ENCODE measurements at regions not wholly inside any gene's neighbourhood (a gene's known extent, or its start where the extent isn't known, plus 50 kb on each side); places are given as distances from the start of the nearest gene placed in this dataset.

DNA sequence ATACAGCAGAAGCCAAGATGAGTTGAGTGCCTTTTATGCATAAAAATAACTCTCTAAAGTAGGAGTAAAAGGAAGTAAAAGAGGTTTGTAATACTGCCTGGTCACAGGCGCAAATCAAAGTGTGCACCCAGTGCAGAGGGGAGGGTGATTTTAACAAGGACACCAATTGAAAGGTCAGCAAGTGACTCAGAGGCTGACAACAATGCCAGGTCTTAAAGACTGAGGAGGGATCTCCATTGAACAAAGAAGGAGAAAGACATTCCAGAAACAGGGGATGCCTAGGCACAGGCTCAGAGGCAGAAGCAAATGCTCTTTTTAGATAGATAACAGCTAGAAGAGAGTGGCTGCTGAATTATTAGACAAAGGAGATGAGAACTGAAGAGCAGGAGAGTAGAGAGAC is 297.4 kb upstream of the VCX start:
- Histone ChIP-seq H3K36me3 (ENCODE audit: control insufficient read depth in 1 of 2, insufficient read depth in 2 of 2, low read length in 2 of 2) (no peaks in the 10 kb centered on the region), H3K4me1 (ENCODE audit: control insufficient read depth in 1 of 2, insufficient read depth in 2 of 2, low read length in 2 of 2) (no peaks in the 10 kb centered on the region), H3K9ac (ENCODE audit: low read depth in 1 of 2, low read length in 2 of 2) (no peak overlapping the region), H3K9me3 (ENCODE audit: control insufficient read depth in 1 of 2, low read length in 2 of 2) (no peaks in the 10 kb centered on the region), H3K27ac (ENCODE audit: low read depth, low read length) (no peak overlapping the region), H3K27me3 (ENCODE audit: control insufficient read depth in 1 of 2, insufficient read depth in 2 of 2, low read length in 2 of 2) (no peaks in the 10 kb centered on the region), H3K4me3 (ENCODE audit: low read depth in 1 of 2, low read length in 2 of 2) (no peak overlapping the region)

DNA sequence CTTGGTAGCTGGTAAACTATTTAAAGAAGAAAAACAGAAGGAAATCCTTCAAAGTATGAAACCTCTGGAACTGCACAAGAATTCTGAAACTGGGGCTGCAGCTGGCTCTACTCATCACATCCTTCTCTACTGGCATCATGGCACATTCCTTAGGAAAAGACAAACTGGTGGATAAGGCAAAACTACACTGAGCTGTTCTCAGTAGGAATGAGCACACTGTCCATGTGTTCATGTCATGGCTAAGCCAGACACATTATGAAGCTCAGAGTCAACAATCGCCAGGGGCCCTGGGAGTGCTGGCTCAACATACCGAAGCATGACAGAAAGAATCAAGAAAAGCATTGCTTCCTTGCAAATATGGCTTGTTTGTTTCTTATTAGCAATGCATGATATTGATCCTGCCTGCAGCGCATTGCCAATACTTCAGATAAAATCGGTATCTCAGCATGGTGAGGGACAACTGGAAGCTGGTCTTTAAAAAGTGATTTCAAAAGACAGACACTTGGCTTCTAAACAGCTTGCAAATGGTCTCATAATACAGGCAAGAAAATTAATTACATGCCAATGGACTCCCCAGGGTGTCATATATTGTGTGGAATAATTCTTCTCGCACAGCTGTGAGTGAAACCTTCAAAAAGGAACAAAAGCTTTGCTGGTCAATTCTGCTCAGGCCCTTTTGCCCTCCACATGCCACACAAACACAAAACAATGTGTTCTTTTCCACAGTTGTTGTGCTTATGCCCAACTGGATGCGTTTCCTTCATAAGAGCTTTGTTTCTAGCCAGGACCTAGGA is 300.2 kb upstream of the VCX start:
- no peak overlapping the region for H3K27ac ChIP-seq (ENCODE audit: low read depth, low read length)
- H3K9me3 ChIP-seq (ENCODE audit: control insufficient read depth in 1 of 2, low read length in 2 of 2): no peaks in the 10 kb centered on the region
- H3K9ac ChIP-seq (ENCODE audit: low read depth in 1 of 2, low read length in 2 of 2): no peak overlapping the region
- H3K36me3 ChIP-seq (ENCODE audit: control insufficient read depth in 1 of 2, insufficient read depth in 2 of 2, low read length in 2 of 2): no peaks in the 10 kb centered on the region
- no peaks in the 10 kb centered on the region for H3K4me1 ChIP-seq (ENCODE audit: control insufficient read depth in 1 of 2, insufficient read depth in 2 of 2, low read length in 2 of 2)
- H3K4me3 ChIP-seq (ENCODE audit: low read depth in 1 of 2, low read length in 2 of 2): no peak overlapping the region
- no peaks in the 10 kb centered on the region for H3K27me3 ChIP-seq (ENCODE audit: control insufficient read depth in 1 of 2, insufficient read depth in 2 of 2, low read length in 2 of 2)

DNA sequence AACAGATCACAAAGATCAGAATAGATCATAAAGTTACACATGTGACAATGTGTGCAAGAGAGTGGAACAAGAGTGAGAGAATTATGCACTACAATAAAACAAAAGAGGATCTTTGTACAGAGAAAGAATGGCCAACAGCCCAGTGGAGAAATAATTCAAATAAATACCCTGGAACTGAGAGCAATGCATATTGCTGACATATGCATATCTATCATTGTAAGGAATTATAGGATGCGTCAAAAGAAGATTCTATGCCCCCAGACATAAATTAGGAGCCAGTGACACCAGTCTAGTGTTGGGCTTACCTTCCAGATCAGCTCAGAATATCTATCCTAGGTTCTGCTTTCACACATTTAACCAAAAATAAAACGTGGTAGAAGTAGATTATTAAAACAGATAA is 320.1 kb upstream of the VCX start:
- Histone ChIP-seq H3K27me3 (ENCODE audit: control insufficient read depth in 1 of 2, insufficient read depth in 2 of 2, low read length in 2 of 2) (no peaks in the 10 kb centered on the region), H3K9me3 (ENCODE audit: control insufficient read depth in 1 of 2, low read length in 2 of 2) (no peaks in the 10 kb centered on the region), H3K36me3 (ENCODE audit: control insufficient read depth in 1 of 2, insufficient read depth in 2 of 2, low read length in 2 of 2) (no peaks in the 10 kb centered on the region), H3K9ac (ENCODE audit: low read depth in 1 of 2, low read length in 2 of 2) (no peak overlapping the region), H3K27ac (ENCODE audit: low read depth, low read length) (no peak overlapping the region), H3K4me3 (ENCODE audit: low read depth in 1 of 2, low read length in 2 of 2) (no peak overlapping the region), H3K4me1 (ENCODE audit: control insufficient read depth in 1 of 2, insufficient read depth in 2 of 2, low read length in 2 of 2) (no peaks in the 10 kb centered on the region)

DNA sequence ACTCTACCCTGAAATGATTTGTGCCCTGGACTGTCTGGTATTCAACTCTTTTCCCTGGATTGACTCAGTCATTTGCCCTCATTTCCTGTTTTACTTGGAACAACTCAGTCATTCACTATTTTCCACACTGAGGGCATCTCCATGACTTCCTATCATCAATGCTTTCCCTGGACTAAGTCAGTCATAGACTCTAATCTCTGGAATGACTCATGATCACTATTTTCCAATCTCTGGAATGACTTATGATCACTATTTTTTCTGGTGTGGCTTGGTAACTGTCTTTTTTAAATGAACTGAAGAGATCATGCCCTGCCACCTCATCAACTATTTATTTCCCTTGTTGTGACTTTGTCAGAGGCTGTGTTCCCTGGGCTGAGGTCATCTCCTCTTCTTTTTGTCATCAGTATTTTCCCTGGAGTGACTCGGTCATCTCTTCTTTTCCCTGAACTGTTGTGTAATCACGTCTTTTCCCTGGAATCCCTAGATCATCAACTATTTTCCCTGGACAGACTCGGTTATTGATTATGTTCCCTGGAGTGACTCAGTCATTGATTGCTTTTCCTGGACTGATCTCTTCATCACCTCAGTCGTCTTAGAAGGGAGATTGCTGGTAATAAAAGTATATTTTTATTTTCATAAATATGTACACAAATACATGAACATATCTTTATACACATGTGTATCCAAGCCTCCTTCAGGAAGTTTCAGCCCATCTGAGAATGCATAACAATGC is 327.1 kb upstream of the VCX start:
- no peak overlapping the region for H3K27ac ChIP-seq (ENCODE audit: low read depth, low read length)
- no peaks in the 10 kb centered on the region for H3K9me3 ChIP-seq (ENCODE audit: control insufficient read depth in 1 of 2, low read length in 2 of 2)
- H3K4me3 ChIP-seq (ENCODE audit: low read depth in 1 of 2, low read length in 2 of 2): no peak overlapping the region
- H3K9ac ChIP-seq (ENCODE audit: low read depth in 1 of 2, low read length in 2 of 2): no peak overlapping the region
- H3K27me3 ChIP-seq (ENCODE audit: control insufficient read depth in 1 of 2, insufficient read depth in 2 of 2, low read length in 2 of 2): no peaks in the 10 kb centered on the region
- no peaks in the 10 kb centered on the region for H3K36me3 ChIP-seq (ENCODE audit: control insufficient read depth in 1 of 2, insufficient read depth in 2 of 2, low read length in 2 of 2)
- H3K4me1 ChIP-seq (ENCODE audit: control insufficient read depth in 1 of 2, insufficient read depth in 2 of 2, low read length in 2 of 2): no peaks in the 10 kb centered on the region

DNA sequence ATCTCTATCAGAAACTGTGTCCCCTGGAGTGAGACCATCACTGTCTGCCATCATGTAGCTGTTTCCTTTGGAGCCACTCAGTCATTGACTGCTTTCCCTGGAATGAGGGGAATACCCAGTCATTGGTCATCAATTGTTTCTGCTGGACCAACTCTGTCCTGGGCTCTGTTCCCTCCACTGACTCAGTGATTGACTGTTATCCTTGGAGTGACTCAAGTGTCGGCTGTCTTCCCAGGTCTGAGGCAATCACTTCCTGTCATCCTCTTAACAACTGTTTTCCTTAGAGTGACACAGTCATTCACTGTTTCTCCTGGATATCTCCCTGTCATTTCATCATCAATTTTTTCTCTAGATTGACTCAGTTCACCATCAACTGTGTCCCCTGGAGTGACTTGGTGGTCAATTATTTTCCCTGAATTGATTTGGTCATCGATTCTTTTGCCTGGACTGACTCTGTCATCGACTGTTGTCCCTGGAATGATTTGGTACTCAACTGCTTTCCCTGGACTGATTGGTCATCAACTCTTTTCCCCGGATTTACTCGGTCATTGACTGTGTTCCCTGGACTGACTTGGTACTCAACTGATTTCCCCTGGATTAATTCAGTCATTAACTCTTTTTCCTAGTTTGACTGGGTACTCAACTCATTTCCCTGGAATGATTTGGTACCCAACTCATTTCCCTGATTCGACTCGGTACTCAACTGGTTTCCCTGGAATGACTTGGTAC is 327.9 kb upstream of the VCX start:
- no peak overlapping the region for H3K9ac ChIP-seq (ENCODE audit: low read depth in 1 of 2, low read length in 2 of 2)
- no peaks in the 10 kb centered on the region for H3K4me1 ChIP-seq (ENCODE audit: control insufficient read depth in 1 of 2, insufficient read depth in 2 of 2, low read length in 2 of 2)
- H3K27ac ChIP-seq (ENCODE audit: low read depth, low read length): no peak overlapping the region
- no peaks in the 10 kb centered on the region for H3K27me3 ChIP-seq (ENCODE audit: control insufficient read depth in 1 of 2, insufficient read depth in 2 of 2, low read length in 2 of 2)
- H3K36me3 ChIP-seq (ENCODE audit: control insufficient read depth in 1 of 2, insufficient read depth in 2 of 2, low read length in 2 of 2): no peaks in the 10 kb centered on the region
- H3K4me3 ChIP-seq (ENCODE audit: low read depth in 1 of 2, low read length in 2 of 2): no peak overlapping the region
- no peaks in the 10 kb centered on the region for H3K9me3 ChIP-seq (ENCODE audit: control insufficient read depth in 1 of 2, low read length in 2 of 2)

DNA sequence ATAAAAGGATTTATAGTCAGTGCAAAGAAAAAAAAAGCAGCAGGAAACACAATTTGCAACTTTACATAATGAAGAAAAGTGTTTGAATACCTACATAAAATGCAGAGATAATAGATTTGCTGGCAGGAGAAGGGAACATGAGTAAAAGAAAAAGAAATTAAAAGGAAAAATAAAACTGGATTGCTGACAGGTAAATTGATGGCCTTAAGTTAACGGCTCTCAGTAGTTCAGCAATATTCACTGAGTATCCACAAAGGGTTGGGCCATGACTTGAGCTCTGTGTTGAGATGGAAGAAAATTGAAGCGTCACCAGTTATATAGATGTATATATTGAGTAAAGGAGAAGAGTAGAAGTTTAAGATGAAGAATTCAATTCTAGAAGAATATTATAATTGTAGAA is 330.1 kb upstream of the VCX start:
- Histone ChIP-seq H3K4me3 (ENCODE audit: low read depth in 1 of 2, low read length in 2 of 2) (no peak overlapping the region), H3K27me3 (ENCODE audit: control insufficient read depth in 1 of 2, insufficient read depth in 2 of 2, low read length in 2 of 2) (no peaks in the 10 kb centered on the region), H3K9me3 (ENCODE audit: control insufficient read depth in 1 of 2, low read length in 2 of 2) (no peaks in the 10 kb centered on the region), H3K36me3 (ENCODE audit: control insufficient read depth in 1 of 2, insufficient read depth in 2 of 2, low read length in 2 of 2) (no peaks in the 10 kb centered on the region), H3K4me1 (ENCODE audit: control insufficient read depth in 1 of 2, insufficient read depth in 2 of 2, low read length in 2 of 2) (no peaks in the 10 kb centered on the region), H3K9ac (ENCODE audit: low read depth in 1 of 2, low read length in 2 of 2) (no peak overlapping the region), H3K27ac (ENCODE audit: low read depth, low read length) (no peak overlapping the region)

DNA sequence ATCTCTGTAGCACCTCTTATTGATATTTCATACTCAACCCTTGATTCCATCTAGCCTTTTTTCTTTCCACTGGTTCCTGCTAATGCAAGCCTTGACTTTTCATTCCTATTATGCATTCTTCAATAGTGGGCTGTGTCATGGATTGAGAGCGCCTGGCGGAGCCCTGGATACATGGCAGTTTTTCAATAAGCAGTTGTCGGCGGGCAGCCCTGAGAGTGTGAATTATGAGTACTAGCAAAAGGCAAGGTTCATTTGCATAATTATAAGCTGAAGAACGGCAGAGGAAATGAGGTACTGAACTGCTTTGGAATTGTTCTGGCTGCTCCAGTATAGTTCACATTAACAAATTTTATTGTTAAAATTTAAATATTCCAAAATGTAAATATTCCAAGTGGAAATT is 339.7 kb upstream of the VCX start:
- H3K4me1 ChIP-seq (ENCODE audit: control insufficient read depth in 1 of 2, insufficient read depth in 2 of 2, low read length in 2 of 2): no peaks in the 10 kb centered on the region
- H3K4me3 ChIP-seq (ENCODE audit: low read depth in 1 of 2, low read length in 2 of 2): no peak overlapping the region
- H3K27ac ChIP-seq (ENCODE audit: low read depth, low read length): no peak overlapping the region
- H3K36me3 ChIP-seq (ENCODE audit: control insufficient read depth in 1 of 2, insufficient read depth in 2 of 2, low read length in 2 of 2): no peaks in the 10 kb centered on the region
- H3K9me3 ChIP-seq (ENCODE audit: control insufficient read depth in 1 of 2, low read length in 2 of 2): no peaks in the 10 kb centered on the region
- H3K9ac ChIP-seq (ENCODE audit: low read depth in 1 of 2, low read length in 2 of 2): no peak overlapping the region
- no peaks in the 10 kb centered on the region for H3K27me3 ChIP-seq (ENCODE audit: control insufficient read depth in 1 of 2, insufficient read depth in 2 of 2, low read length in 2 of 2)

DNA sequence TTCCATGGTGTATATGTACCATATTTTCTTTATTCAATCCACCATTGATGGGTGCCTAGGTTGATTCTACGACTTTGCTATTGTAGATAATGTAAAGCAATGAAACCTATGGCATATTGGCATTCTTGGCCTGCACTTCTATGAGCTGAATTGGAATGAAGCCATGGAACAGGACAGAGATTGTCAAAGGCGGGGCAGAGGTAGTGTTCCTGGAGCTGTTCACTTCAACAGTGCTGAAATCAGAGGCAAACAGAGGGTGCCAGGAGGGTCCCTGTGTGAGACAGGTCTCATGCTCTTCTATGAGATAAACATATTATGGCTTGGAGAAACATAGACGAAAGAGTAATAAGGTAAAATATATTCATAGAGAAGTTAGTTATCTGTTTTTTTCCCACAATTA is 342.6 kb upstream of the VCX start:
- no peaks in the 10 kb centered on the region for H3K36me3 ChIP-seq (ENCODE audit: control insufficient read depth in 1 of 2, insufficient read depth in 2 of 2, low read length in 2 of 2)
- no peak overlapping the region for H3K9ac ChIP-seq (ENCODE audit: low read depth in 1 of 2, low read length in 2 of 2)
- no peaks in the 10 kb centered on the region for H3K27me3 ChIP-seq (ENCODE audit: control insufficient read depth in 1 of 2, insufficient read depth in 2 of 2, low read length in 2 of 2)
- H3K9me3 ChIP-seq (ENCODE audit: control insufficient read depth in 1 of 2, low read length in 2 of 2): no peaks in the 10 kb centered on the region
- no peak overlapping the region for H3K4me3 ChIP-seq (ENCODE audit: low read depth in 1 of 2, low read length in 2 of 2)
- H3K4me1 ChIP-seq (ENCODE audit: control insufficient read depth in 1 of 2, insufficient read depth in 2 of 2, low read length in 2 of 2): no peaks in the 10 kb centered on the region
- H3K27ac ChIP-seq (ENCODE audit: low read depth, low read length): no peak overlapping the region

DNA sequence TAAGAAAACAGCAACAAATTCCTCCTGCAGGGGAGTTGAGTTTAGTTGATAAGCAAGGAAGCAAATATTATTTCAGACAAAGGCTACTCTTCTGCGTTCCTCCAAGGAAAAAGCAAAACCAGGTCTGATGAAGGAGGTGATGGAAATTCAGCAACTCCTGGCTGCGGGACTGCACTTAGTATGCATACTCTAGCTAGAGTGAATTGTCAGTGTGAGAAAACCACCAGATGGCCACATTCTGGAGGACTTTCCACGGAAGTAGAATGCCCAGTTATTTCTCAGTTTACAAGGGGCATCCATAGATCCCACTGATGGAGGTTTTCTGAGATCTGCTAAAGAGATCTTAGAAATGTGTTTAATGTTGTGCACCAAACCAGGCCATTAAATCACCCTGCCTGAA is 338.6 kb upstream of the PUDP start:
- H3K36me3 ChIP-seq (ENCODE audit: control insufficient read depth in 1 of 2, insufficient read depth in 2 of 2, low read length in 2 of 2): no peaks in the 10 kb centered on the region
- H3K4me3 ChIP-seq (ENCODE audit: low read depth in 1 of 2, low read length in 2 of 2): no peak overlapping the region
- no peaks in the 10 kb centered on the region for H3K27me3 ChIP-seq (ENCODE audit: control insufficient read depth in 1 of 2, insufficient read depth in 2 of 2, low read length in 2 of 2)
- H3K27ac ChIP-seq (ENCODE audit: low read depth, low read length): no peak overlapping the region
- no peaks in the 10 kb centered on the region for H3K9me3 ChIP-seq (ENCODE audit: control insufficient read depth in 1 of 2, low read length in 2 of 2)
- H3K4me1 ChIP-seq (ENCODE audit: control insufficient read depth in 1 of 2, insufficient read depth in 2 of 2, low read length in 2 of 2): no peaks in the 10 kb centered on the region
- H3K9ac ChIP-seq (ENCODE audit: low read depth in 1 of 2, low read length in 2 of 2): no peak overlapping the region

DNA sequence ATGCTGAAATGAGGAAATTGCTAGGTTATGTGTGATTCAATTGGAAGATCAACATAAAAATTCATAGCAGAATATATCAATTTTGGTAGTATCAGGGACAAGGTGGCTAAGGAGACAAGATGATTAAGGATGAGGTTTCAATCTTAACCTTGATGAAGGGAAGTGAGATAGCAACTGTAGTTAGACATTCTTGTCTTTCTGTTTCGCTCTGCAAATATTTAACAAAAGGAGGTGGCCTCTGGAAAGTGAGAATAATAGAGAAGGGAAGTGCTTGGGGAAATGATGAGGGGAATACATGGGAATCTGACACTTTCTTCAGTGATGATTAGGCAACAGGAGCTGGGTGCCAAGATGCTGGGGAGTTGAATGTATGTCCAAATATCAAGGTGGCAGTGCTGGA is 337.1 kb upstream of the PUDP start:
- Histone ChIP-seq H3K4me3 (ENCODE audit: low read depth in 1 of 2, low read length in 2 of 2) (no peak overlapping the region), H3K27me3 (ENCODE audit: control insufficient read depth in 1 of 2, insufficient read depth in 2 of 2, low read length in 2 of 2) (no peaks in the 10 kb centered on the region), H3K9me3 (ENCODE audit: control insufficient read depth in 1 of 2, low read length in 2 of 2) (no peaks in the 10 kb centered on the region), H3K27ac (ENCODE audit: low read depth, low read length) (no peak overlapping the region), H3K36me3 (ENCODE audit: control insufficient read depth in 1 of 2, insufficient read depth in 2 of 2, low read length in 2 of 2) (no peaks in the 10 kb centered on the region), H3K9ac (ENCODE audit: low read depth in 1 of 2, low read length in 2 of 2) (no peak overlapping the region), H3K4me1 (ENCODE audit: control insufficient read depth in 1 of 2, insufficient read depth in 2 of 2, low read length in 2 of 2) (no peaks in the 10 kb centered on the region)

Data from duodenal mucosa (tissue), 2 donors.